ENCODE measurements at regions not wholly inside any gene's neighbourhood (a gene's known extent, or its start where the extent isn't known, plus 50 kb on each side); places are given as distances from the start of the nearest gene placed in this dataset.

- in situ Hi-C loops (cut with MboI): loop anchor here (5.0 kb wide), 1 partner anchor 86 kb away; no protein-coding TSS in a partner anchor
- Histone ChIP-seq H3K27me3 (ENCODE audit: control insufficient read depth in 2 of 2, insufficient read depth in 2 of 2, low read length in 2 of 2) (no peaks in the 10 kb centered on the region), H2AFZ (ENCODE audit: low read depth, low read length) (no peak overlapping the region), H3K9me3 (replicated peaks; ENCODE audit: control insufficient read depth, insufficient read depth, low read depth, low read length) (no peaks in the 10 kb centered on the region), H3K27ac (ENCODE audit: extremely low read depth, low read depth, low read length) (no peak overlapping the region), H4K20me1 (replicated peaks; ENCODE audit: control insufficient read depth, insufficient read depth, low read length) (no peaks in the 10 kb centered on the region), H3K4me2 (ENCODE audit: insufficient read depth, low read length) (no peak overlapping the region), H3K4me1 (replicated peaks in 1 of 2; ENCODE audit: control insufficient read depth in 2 of 2, insufficient read depth in 2 of 2, low read length in 2 of 2) (peaks cover 0 to 4% of the 10 kb centered on the region in 2 experiments; a peak in 2 of 5 replicates), H3K36me3 (ENCODE audit: control insufficient read depth, insufficient read depth, low read length) (no peaks in the 10 kb centered on the region), H3K79me2 (ENCODE audit: control insufficient read depth, insufficient read depth, low read length) (no peaks in the 10 kb centered on the region), H3K9ac (ENCODE audit: insufficient read depth in 1 of 2, low read depth in 2 of 2, low read length in 2 of 2) (no peak overlapping the region), H3K9me1 (ENCODE audit: control insufficient read depth, insufficient read depth, low read length) (no peaks in the 10 kb centered on the region), H3K4me3 (no peak overlapping the region)
- intact Hi-C loops (cut with micrococcal nuclease): no loop called here
- no peak for FAIRE-seq
- BruUV-seq (replicated peaks): no TSS peak
- WGBS (ENCODE audit: insufficient coverage, low coverage, missing lambda C conversion rate): 44% methylated on average over 1 of the region's 1 CpG
- ATAC-seq: no peak
- ChIA-PET POLR2A (interaction anchor here (0.7 kb wide), 1 partner anchor 14 kb away, joined by 3 read pairs; no protein-coding TSS in a partner anchor), CTCF (ENCODE audit: low intra/inter-chr PET ratio) (no interaction called here)
- DNase-seq (ENCODE audit: extremely low read depth in 1 of 4, low spot score in 3 of 4): no peak
- TF ChIP-seq ZNF174 (CRISPR knock-in tag; IDR thresholded peaks at IDR 0.05) (no peak), SAFB2 (IDR thresholded peaks at IDR 0.05; ENCODE audit: borderline replicate concordance, low read depth, low read length, severe bottlenecking) (no peak), OTX1 (CRISPR knock-in tag; IDR thresholded peaks at IDR 0.05) (no peak), ZNF57 (CRISPR knock-in tag; IDR thresholded peaks at IDR 0.05) (no peak), BRF1 (IDR thresholded peaks at IDR 0.05; ENCODE audit: borderline replicate concordance, extremely low read depth, insufficient read length) (no peak), TAF9B (IDR thresholded peaks at IDR 0.05; ENCODE audit: partially characterized antibody) (no peak), SRF (CRISPR knock-in tag; IDR thresholded peaks at IDR 0.05) (no peak), TGIF2 (CRISPR knock-in tag; IDR thresholded peaks at IDR 0.05) (no peak), COPS2 (conservative IDR thresholded peaks at IDR 0.05) (no peak), GTF2B (IDR thresholded peaks at IDR 0.05; ENCODE audit: extremely low read depth, insufficient read length) (no peak)
- TF ChIP-seq, protein P1, sequence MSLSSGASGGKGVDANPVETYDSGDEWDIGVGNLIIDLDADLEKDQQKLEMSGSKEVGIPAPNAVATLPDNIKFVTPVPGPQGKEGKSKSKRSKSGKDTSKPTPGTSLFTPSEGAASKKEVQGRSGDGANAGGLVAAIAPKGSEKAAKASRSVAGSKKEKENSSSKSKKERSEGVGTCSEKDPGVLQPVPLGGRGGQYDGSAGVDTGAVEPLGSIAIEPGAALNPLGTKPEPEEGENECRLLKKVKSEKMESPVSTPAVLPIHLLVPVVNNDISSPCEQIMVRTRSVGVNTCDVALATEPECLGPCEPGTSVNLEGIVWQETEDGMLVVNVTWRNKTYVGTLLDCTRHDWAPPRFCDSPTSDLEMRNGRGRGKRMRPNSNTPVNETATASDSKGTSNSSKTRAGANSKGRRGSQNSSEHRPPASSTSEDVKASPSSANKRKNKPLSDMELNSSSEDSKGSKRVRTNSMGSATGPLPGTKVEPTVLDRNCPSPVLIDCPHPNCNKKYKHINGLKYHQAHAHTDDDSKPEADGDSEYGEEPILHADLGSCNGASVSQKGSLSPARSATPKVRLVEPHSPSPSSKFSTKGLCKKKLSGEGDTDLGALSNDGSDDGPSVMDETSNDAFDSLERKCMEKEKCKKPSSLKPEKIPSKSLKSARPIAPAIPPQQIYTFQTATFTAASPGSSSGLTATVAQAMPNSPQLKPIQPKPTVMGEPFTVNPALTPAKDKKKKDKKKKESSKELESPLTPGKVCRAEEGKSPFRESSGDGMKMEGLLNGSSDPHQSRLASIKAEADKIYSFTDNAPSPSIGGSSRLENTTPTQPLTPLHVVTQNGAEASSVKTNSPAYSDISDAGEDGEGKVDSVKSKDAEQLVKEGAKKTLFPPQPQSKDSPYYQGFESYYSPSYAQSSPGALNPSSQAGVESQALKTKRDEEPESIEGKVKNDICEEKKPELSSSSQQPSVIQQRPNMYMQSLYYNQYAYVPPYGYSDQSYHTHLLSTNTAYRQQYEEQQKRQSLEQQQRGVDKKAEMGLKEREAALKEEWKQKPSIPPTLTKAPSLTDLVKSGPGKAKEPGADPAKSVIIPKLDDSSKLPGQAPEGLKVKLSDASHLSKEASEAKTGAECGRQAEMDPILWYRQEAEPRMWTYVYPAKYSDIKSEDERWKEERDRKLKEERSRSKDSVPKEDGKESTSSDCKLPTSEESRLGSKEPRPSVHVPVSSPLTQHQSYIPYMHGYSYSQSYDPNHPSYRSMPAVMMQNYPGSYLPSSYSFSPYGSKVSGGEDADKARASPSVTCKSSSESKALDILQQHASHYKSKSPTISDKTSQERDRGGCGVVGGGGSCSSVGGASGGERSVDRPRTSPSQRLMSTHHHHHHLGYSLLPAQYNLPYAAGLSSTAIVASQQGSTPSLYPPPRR (CRISPR knock-in tag; IDR thresholded peaks at IDR 0.05; ENCODE audit: borderline replicate concordance): no peak
- TF ChIP-seq, protein P2, sequence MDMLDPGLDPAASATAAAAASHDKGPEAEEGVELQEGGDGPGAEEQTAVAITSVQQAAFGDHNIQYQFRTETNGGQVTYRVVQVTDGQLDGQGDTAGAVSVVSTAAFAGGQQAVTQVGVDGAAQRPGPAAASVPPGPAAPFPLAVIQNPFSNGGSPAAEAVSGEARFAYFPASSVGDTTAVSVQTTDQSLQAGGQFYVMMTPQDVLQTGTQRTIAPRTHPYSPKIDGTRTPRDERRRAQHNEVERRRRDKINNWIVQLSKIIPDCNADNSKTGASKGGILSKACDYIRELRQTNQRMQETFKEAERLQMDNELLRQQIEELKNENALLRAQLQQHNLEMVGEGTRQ (CRISPR knock-in tag; IDR thresholded peaks at IDR 0.05): no peak
Observed at GRCh38 chr4:184306470-184306869, 88.8 kb upstream of the ENPP6 start.

All from K562 (cell line).